CD4-positive, alpha-beta T cell treated with Interleukin-4 for 4 hours (primary cell): ENCODE measurements at regions not wholly inside any gene's neighbourhood (a gene's known extent, or its start where the extent isn't known, plus 50 kb on each side); places are given as distances from the start of the nearest gene placed in this dataset.
"Not testable (repeated sequence)": the region's sequence is repeated elsewhere in the genome, so short reads cannot be mapped to it uniquely, and the experiment has no call there.

Source experiments
- DNase-seq: peaks from one replicate; pipeline ENCODE4 v3.0.0-alpha.2; 2020

DNA sequence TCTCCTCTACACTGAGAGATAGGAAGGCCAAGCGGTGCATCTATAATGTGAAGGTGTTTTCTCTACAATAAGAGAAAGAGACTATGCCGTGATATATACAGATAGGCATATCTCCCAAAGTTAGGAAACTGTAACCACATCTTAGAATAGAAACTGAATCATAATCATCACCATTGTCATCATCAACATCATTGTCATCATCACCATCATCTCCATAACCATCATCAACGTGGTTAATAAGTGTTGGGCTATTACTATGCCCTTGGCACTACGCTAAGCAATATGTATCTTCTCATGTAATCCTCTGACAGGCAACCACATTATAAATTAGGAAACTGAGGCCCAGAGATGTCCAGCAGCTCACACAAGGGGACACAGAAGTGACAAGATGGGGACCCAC lies 369.9 kb downstream of the ANAPC1 start:
- not testable (repeated sequence) for DNase-seq

DNA sequence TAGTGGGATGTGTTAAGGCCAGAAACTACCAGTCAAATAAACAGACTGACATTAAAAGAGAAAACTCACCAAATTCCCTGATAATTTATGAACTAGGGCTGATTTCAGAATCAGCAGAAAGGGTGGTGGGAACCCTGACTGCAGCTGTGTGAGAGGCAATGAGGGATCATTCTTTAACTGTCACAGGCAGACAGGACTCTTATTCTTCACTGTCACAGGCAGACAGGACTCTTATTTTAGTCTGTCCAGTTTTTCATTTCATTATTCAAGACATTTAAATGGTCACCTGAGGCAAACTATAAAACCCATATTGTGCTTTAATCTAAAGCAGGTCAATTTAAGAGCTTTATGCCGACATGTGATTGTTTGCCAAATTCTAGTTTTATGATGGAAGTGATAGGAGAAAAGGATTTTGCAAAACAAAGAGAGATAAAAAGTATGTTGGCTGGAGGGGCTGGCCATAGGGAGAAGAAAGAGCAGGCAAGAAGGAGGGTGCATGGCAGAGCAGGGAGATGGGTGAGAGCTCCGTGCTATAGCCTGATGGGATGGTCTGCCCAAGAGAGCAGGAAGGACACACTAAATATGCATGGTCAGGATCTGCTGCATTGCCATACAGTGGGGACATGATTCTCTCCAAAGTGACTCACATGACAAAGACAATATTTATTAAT lies 366.8 kb downstream of the ANAPC1 start:
- not testable (repeated sequence) for DNase-seq

DNA sequence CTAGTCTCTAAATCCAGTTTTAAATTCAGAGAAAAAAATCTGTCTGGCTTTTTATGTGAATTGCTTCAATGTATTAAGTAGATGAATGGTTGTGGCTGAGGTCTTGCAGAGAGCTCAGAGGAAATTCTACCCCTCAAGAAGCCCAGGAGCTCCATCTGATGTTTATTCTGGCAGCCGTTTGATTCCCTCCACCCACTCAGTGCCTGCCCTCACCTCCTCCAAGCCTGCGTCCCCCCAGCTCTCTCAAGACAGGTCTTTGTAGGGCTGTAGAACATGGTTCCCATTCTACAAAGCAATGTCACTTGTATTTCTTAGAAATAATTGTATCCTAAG lies 366.3 kb downstream of the ANAPC1 start:
- DNase-seq: not testable (repeated sequence)

DNA sequence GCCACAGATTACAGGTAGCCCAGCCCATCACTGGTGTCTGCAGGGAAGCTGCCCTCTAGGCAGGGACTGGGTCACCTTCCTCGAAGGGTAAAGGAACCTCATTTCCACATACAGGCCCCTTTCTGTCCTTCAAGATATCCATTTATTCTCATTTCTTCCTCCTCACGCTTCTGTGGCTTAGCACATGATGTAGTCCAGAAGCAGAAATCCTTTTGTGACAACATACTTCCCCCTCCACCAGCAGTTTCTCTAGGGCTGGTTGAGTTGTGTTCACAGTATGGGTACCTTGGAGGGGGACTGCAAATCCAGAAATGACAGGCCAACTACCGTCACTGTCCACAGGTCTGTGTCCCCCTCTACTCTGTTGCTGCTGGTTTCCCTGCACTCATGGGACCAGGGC lies 364.9 kb downstream of the ANAPC1 start:
- DNase-seq: no peak

DNA sequence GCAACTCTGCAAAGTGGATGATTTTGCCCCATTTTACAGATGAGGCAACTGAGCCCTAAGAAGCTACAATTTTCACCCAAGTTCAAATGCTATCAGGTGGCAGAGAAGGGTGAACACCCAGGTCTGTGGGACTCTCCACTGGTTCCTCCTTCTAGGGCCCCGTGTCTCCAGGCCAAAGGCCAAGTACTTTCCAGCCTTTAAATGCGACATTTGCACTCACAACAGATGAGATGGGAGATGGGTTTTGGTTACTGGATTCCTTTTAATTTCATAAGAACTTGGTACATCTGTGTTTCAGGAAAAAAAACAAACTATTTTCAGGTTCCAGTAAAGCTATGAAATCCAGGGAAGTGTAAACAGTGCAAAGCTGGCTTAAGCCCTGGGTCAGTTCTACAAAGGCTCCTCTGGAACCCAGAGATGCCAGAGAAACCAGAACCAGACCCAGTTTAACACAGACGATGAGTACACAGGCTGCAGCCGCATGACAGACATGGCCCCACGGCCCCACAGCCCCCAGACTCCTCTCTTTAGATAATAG lies 361.7 kb downstream of the ANAPC1 start:
- no peak for DNase-seq

DNA sequence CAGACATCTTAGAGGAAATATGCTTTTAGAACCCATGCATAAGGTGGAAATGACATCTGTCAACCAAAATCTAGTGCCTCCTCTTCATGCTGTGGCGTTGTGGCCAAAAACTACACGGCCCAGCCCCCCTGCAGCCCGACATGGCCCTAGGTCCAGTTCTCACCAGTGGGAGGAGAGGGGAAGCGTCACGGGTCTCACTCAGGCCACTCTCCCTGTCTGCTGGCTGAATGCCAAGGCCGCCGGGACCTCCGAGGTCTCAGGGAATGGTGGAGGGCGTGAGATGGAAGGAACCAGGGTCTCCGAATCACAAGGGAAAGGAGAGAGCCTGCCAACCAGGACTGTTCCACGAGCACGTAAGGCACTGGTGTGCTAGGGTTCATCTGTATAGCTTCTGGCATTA lies 361.0 kb downstream of the ANAPC1 start:
- DNase-seq: no peak

DNA sequence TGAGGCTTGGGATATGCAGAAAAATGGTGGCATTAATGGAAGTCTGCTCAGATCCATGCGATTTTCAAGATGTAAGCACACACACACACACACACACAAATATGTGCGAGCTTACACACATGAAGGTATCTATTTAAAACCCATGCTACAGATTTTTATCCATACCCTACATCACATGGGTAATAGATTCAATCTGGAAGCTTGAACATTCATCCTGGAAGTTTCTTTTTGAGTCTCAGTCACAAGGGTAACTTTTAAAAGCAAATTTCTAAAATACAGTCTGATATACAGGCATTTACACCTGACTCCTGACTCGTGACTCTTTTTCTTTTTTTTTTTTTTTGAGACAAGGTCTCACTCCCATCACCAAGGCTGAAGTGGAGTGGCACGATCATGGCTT lies 359.0 kb downstream of the ANAPC1 start:
- not testable (repeated sequence) for DNase-seq

DNA sequence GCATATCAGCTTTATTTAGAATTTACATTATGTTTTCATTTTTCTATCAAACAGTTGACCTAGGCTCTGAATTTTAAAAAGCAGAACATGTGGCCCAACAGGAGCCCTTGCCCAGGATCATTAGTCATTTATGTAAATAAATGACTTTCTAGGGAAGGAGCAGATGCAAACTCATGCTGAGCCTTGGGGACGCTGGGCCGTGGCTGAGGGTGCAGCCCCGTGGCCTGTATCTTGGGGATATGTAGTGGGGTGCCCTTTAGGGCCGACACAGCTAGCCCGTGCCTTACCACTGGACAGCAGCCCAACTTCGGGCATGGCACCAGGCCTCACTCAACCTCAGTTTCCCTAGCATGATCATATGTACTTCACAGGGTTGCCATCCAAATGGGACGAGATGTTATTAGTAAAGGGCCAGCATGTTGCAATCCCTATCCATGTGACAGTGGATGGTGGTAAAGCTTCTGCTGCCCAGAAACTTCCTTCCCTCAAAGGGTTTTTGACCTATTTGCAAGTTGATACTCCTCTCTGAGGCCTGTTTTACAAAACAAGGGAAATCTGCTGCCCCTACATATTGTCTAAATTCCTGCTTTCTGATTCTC lies 357.9 kb downstream of the ANAPC1 start:
- not testable (repeated sequence) for DNase-seq

DNA sequence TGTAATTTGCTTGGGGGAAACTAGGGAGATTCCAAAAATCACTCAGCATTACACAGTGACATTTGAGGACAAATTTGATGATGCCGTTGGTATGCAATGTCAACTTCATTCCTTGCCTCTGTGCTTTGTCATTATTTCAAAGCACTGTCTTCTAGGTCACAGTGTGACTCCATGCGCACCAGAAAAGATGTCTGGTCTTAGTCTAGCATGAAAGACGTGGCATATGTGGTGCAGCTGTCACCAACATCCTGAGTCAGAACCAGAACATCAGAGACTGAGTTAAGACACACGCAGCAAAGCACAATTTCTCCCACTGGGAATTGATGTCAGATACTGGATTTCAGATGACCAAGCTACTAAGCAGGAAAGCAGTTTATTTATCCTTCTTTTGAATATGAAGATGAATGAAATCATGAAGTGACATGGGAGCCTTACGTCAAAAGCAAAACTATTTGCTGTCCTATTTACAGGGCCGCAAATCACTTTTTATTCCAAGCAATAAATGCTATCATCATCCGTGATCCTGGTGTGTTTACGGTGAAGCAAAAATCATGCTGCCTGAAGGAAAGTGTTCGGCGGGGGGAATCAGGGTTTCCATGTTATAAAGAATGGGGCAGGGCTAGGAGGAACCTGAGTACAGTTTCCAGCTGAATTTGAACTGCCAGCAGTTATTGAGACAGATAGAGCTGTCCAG lies 356.1 kb downstream of the ANAPC1 start:
- DNase-seq: not testable (repeated sequence)

DNA sequence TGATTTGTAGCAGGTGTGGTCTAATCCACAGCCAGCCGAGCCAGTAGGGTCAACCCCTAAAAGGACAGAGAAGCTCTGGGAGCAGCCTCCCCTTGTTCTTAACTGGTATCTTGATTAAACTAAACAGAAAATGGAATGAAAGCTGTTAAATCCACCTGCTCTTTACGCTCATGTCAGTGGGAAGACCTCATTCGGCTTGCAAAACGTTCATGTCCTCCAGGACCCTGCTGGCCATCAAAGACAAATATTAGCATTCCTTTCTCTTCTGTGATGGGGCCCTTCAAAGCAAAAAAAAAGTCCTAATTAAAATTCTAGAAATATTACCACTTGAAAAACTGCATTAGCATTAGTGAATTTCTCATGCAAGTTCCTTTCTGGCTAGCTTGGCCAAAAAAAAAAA lies 355.0 kb downstream of the ANAPC1 start:
- DNase-seq: not testable (repeated sequence)

DNA sequence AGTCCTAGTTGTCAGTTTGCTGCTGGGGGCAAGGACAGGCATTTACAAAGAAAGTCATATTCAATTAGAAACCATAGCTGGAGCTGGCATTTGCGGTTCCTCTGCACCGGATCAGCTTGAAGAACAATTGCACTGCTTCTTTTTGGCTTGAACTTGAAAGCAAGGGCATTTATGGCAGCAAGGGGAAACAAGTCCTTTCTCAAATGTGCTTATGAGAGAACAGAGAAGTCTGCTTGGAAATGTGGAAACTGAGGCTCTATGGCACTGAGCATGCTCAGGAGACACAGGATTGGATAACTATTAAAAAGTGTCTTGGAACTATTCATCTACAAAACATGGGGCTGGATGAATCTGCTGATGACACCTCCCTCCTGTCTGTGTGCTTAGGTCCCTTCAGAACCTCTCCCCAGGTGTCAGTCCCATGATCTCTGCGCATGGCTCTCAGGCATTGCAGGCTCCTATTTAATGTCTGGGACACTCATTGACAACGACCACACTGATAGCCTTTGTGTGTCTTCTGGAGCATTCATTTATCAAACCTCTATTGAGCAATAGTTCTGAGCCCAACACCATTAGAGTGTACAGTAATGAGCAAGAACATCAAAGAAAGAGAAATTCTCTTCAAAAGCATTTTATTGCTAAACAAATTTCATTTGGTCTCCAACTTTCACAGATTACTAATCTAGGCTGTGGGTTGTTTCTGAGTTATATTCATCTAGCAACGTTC lies 353.6 kb downstream of the ANAPC1 start:
- DNase-seq: not testable (repeated sequence)

DNA sequence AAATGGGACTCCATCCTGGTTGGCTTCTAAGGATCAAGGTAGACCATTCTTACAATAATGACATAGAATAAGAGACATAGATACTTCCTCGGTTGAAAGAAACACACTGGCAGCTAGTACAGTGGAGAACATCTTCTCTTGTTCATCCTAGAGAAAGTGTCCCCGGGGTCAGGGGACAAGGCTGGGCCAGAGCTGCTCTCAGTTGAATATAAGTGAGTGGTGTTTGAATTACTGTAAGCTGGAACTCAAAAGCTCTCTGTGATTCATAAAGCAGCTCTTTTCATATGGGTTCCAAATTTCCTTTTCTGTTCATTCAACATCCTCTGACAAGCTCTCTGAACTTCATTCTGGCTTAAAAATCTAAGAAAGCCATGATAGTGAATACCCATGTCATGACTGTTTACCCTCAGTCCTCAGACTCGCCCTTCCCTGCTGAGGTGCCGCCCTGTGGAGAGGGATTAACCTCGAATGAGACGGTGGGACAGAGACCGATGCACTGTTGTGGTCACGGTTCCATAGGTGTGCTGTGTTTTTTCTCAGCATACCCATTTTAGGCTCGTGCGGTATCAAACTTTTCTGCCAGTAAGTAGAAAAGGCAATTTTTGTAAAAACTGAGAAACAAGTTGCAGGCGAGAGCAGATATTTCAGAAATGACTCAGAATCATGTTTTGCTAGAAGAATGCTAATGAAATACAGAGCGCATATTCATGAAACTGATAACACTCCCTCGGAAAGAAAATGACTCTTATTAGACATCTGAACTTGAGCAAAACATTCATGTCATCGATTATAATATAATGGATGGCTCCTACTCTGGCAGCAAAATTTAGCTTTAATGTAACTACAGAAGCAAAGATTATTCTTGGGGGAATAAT lies 351.1 kb downstream of the ANAPC1 start:
- DNase-seq: not testable (repeated sequence)

DNA sequence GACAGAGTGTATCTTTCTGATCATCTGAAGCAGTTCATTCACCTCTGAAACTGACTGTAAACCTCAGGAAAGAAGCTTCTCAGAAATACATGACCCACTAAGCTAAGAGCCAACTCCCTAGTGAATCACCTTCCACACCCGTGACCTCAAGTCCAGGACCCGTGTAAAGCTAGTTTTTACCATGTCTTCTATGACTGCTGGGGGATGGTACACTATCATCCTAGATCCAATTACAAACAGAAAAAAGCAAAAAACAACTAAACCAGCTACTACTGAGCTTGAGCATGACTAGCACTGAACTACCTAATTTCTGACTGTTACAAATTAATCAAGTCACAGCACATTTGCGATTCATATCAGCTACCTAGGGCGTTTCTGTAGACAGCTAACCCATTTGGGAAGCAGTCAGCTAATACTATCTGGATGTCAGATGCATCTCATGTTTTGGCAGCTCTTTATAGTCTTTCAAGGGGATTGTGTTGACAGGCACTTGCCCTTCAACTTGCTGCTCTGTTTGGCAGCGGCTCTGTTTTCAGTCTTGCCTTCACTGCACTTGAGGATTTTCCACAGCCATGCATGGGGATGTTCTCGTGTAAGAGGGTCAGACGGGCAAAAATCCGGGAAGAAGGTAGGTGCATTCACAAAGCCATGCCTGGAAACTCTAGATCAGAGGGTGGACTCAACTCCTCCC lies 350.3 kb downstream of the ANAPC1 start:
- DNase-seq: peak; percentile 48

DNA sequence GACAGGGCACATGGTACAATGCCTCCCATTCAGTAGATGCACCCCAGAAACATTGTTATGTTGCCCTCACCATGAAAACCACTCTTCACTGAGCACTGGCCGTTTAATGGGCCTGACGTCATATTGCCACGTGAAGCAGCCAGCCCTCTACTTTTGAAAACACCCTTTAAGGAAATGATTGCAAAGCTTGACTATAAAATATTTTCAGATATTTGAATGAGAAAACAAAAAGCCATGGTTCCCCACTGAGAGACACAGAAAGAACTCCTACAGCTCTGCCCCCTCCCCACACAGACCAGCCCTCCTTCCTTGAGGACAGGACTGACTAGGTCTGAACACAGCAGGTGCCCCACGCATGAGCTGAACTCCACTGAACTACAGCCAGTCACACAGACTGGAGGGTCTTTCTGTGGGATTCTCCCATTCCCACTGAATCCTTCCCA lies 349.1 kb downstream of the ANAPC1 start:
- DNase-seq: peak; percentile 37

DNA sequence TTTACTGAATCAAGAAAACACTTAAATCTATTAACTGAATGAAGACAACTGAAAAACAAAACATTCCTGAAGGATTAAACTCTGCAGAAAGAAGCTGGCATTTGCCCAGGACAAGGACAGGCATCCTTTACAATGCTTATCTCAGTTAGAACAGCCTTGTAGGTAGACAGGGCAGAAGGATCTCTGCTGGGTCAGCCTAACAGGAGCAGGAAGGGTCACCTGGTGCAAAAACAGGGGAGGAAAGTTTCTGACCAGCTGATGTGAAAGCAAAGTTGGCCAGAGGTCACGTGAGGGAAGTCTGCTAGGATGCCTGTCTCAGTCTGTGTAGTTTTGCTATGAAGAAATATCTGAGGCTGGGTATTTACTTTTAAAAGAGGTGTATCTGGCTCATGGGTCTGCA lies 348.6 kb downstream of the ANAPC1 start:
- no peak for DNase-seq

DNA sequence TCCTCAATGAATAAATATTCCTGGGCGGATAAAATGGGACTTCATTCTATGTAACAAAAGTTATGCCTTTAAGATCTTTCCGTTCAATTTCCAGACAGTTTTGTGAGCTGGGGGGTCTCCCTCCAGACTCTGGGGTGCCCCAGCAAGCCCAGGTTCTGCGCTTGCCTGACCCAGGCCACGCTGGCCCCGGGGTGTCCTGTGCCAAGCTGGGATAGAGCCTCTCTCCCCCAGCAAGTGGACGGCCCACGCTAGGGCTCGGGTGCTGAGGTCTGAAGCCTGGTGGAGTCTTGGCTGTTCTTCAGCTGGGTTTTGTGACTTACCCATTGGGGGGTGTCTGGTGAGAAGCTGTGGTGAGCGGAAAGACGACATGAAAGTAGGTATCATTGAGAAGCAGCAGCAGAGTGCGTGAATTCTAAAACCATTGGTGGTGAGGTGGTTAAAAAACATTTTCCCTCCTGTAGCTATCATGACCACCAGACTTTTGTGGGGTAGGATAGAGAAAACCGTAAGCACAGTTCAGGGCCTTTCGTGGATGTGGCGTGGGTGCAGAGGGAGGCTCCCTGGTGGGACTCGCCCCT lies 346.8 kb downstream of the ANAPC1 start:
- DNase-seq: no peak

DNA sequence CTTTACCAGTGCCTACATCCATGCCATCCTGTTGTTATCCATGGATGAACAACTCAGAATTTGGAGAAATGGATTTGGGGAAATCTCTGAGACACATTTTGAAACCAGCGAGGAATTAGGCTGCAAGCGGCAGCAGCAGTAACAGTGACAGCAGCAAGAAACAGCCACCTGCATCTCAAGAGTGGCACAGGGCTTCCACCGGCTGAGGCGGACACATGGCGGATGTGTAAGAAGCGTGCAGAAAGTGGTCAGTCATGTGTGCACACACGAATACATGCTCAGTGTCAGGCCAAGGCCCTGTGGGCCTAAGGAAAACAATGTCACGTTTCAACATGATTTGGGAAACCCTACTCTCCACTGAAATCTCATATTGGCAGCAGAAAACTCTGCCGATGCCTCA lies 344.0 kb downstream of the ANAPC1 start:
- DNase-seq: not testable (repeated sequence)

DNA sequence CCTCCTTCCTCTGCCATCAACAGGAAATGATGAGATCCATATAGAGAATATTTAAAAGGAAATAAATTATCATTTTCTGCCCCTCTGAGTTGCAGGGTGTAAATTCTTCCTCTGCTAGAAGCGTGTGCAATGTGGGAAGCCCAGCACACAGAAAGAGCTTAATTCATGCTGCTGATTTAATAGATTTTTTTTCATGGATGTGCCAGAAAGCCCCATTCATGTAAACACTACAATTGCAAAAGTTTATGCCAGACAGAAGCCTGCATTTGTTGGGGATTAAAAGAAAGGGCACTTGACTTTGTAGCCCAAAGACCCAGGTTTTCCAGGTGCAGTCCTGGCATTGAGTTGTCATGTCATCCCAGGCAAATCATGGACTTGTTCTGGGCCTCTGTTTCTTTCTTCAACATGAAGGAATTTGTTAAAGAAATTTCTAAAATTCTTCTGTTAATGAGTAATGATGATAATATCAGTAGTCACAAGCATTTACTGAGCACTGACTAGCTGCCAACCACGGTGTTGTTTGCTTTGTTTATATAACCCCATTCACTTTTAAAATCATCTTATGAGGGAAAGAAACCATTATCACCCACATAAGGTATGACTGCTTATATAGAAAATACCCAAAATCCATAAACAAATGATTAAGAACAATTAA lies 341.7 kb downstream of the ANAPC1 start:
- DNase-seq: not testable (repeated sequence)

DNA sequence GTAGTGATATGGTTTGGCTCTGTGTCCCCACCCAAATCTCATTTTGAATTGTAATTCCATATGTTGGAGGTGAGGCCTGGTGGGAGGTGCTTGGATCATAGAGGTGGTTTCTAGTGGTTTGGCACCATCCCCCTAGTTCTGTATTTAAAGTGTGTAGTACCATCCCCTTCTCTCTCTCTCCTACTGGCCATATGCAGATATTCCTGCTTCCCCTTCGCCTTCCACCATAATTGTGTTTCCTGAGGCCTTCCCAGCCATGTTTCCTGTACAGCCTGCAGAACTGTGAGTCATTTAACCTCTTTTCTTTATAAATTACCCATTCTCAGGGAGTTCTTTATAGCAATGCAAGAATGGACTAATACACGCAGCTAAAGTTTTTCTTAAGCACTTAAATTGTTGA lies 340.0 kb downstream of the ANAPC1 start:
- DNase-seq: not testable (repeated sequence)

DNA sequence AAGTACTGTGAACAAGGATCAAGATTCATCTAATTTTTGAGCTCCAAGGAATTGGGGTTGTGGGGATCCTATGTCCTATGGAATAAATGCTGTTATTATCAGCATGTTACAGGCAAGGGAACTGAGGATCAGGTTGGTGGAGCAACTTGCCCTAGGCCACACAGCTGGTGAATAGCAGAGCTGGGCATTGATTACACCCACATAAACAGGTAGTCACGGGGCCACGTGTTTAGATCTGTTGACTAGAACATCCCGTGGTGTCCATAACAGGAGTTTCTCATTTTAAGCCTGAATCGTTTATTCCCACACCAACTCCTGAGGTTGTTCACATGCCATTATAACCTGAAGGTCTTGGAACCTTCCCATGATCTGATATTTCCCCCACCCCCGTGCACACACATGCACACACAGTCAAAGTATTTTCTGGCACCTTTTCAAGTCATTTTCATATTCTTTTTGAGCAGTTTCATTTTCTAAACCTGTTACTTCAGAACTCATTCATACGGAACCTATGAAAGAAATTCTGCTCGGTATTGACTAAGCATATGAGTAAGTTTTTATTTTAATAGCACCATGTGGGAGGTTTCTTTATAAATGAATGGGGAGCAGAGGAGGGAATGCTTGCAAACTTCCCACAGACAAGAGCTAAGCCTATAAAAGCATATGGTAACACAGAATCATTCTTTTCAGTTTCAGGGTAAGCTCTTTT lies 338.1 kb downstream of the ANAPC1 start:
- DNase-seq: not testable (repeated sequence)
